H1 (cell line): ENCODE measurements at regions not wholly inside any gene's neighbourhood (a gene's known extent, or its start where the extent isn't known, plus 50 kb on each side); places are given as distances from the start of the nearest gene placed in this dataset.

Experiments
- KDM4A ChIP-seq: IDR thresholded peaks from one replicate; pipeline ENCODE4 v1.7.1; 2012; ENCODE audit warnings: low read depth, mild to moderate bottlenecking, moderate library complexity, low read length, inconsistent platforms; ENCODE audit not compliant: severe bottlenecking
- NRF1 ChIP-seq: IDR thresholded peaks from 2 replicates; pipeline ENCODE4 v1.6.1; 2011; ENCODE audit warnings: mild to moderate bottlenecking, low read depth, low read length, improper control_type of control experiment
- TF ChIP-seq, protein P1 (sequence below): IDR thresholded peaks from 2 replicates; pipeline ENCODE4 v1.6.1; 2011; ENCODE audit warnings: low read length, improper control_type of control experiment

DNA sequence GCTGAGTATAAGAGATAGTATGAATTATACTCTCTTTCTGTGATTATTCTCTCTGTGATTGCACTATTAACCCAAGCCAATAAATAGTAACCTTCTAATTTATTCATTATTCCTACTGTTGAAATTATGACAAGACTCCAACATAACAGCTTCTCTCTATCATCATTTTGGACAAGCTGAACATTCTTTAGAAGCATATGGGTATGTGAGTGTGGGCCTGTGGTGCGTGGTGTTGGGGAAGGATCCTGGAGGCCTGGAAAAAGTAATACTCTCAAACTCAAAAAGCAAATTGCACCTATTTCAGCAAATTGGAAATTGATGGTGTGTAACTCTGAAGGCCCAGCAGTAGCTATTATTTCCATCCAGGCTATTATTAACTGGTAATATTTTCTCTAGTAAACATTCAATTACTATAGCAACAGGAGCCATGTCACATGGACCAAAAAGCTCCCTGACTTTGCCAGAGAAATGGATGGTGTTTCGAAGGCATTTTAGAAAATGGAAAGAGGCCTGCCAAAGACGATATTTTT is 502.8 kb downstream of the LTN1 start (continued):
- TF ChIP-seq, protein P1, sequence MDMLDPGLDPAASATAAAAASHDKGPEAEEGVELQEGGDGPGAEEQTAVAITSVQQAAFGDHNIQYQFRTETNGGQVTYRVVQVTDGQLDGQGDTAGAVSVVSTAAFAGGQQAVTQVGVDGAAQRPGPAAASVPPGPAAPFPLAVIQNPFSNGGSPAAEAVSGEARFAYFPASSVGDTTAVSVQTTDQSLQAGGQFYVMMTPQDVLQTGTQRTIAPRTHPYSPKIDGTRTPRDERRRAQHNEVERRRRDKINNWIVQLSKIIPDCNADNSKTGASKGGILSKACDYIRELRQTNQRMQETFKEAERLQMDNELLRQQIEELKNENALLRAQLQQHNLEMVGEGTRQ, result no peak
- TF ChIP-seq NRF1 (no peak), KDM4A (no peak)
